ENCODE measurements at regions not wholly inside any gene's neighbourhood (a gene's known extent, or its start where the extent isn't known, plus 50 kb on each side); places are given as distances from the start of the nearest gene placed in this dataset.

- no peak for DNase-seq
Measured at GRCh38 chr3:188940573-188940932, 231.2 kb upstream of the TPRG1 start.

- peak; percentile 13 for DNase-seq
Measured at GRCh38 chr3:188941103-188941502, 230.7 kb upstream of the TPRG1 start.

- DNase-seq = no peak
Measured at GRCh38 chr3:188942191-188942590, 229.6 kb upstream of the TPRG1 start.

GRCh38 chr3:188943591-188943990, 228.2 kb upstream of the TPRG1 start:
- no peak for DNase-seq

- no peak for DNase-seq
Measured at GRCh38 chr3:188944108-188944507, 227.7 kb upstream of the TPRG1 start.

- DNase-seq = no peak
Measured at GRCh38 chr3:188946351-188947240, 225.2 kb upstream of the TPRG1 start.

- DNase-seq = no peak
Measured at GRCh38 chr3:188947401-188948280, 224.1 kb upstream of the TPRG1 start.

GRCh38 chr3:188948281-188948996, 223.3 kb upstream of the TPRG1 start:
- DNase-seq = no peak

- DNase-seq = peak; percentile 11
Measured at GRCh38 chr3:188948997-188949389, 222.8 kb upstream of the TPRG1 start.

GRCh38 chr3:188949456-188949855, 222.3 kb upstream of the TPRG1 start:
- DNase-seq = no peak

GRCh38 chr3:188949996-188950395, 221.8 kb upstream of the TPRG1 start:
- no peak for DNase-seq

- peak; percentile 29 for DNase-seq
Measured at GRCh38 chr3:188950832-188951489, 220.8 kb upstream of the TPRG1 start.

- DNase-seq = no peak
Measured at GRCh38 chr3:188951734-188952133, 220.0 kb upstream of the TPRG1 start.

- peak; percentile 76 for DNase-seq
Measured at GRCh38 chr3:188954590-188955208, 217.1 kb upstream of the TPRG1 start.

- no peak for DNase-seq
Measured at GRCh38 chr3:188955919-188956318, 215.9 kb upstream of the TPRG1 start.

- DNase-seq = peak; percentile 46
Measured at GRCh38 chr3:188956839-188957489, 214.8 kb upstream of the TPRG1 start.

- no peak for DNase-seq
Measured at GRCh38 chr3:188959013-188959412, 212.8 kb upstream of the TPRG1 start.

GRCh38 chr3:188962253-188963247, 209.2 kb upstream of the TPRG1 start:
- no peak for DNase-seq

- DNase-seq = no peak
Measured at GRCh38 chr3:188964957-188965356, 206.8 kb upstream of the TPRG1 start.

- no peak for DNase-seq
Measured at GRCh38 chr3:188972310-188972709, 199.5 kb upstream of the TPRG1 start.

Measured in CD4-positive, alpha-beta T cell treated with Interleukin-4 for 4 hours (primary cell).